Endothelial cell of umbilical vein (primary cell): ENCODE measurements at regions not wholly inside any gene's neighbourhood (a gene's known extent, or its start where the extent isn't known, plus 50 kb on each side); places are given as distances from the start of the nearest gene placed in this dataset.

Experiments
- BruUV-seq: library from RNA; stranded (reverse); fragments of 400-500 nt; replicated peaks from 2 replicates; lab custom pipeline; 2021; lab: Mats Ljungman, UMichigan
- CTCF ChIA-PET: fragments of 300-600, 350-600 bp; sonication (Branson Sonifier 250); formaldehyde crosslinking; loops from one replicate; lab custom pipeline; 2021; ENCODE audit warnings: antibody characterized with exemption, inconsistent platforms; lab: Charles Lee
- POLR2A ChIA-PET: fragments of 300-600, 350-600 bp; sonication (Branson Sonifier 250); formaldehyde crosslinking; loops from one replicate; lab custom pipeline; 2021; ENCODE audit warnings: antibody characterized with exemption, inconsistent platforms; lab: Charles Lee
- DNase-seq: peaks from one replicate; pipeline ENCODE4 v3.0.0-alpha.2; 2011; ENCODE audit warnings: low read depth, low spot score
- FAIRE-seq: peaks from 2 replicates; lab custom pipeline; 2011; peaks lifted over from hg19 to GRCh38; lab: Jason Lieb, UNC
- H2AFZ ChIP-seq: 2 replicates; pipeline ENCODE4 v1.6.0; 2012; ENCODE audit warnings: low read depth, low read length, control low read depth, inconsistent platforms
- H3K27ac ChIP-seq: 2 replicates; pipeline ENCODE4 v1.5.1; 2011; ENCODE audit warnings: low read depth, mild to moderate bottlenecking, control low read depth, low read length, moderate library complexity; ENCODE audit not compliant: insufficient read depth
- H3K27me3 ChIP-seq, 2 experiments: 2 replicates each; pipeline versions ENCODE4 v1.6.0 to v1.6.1; 2011; ENCODE audit warnings: low read length in 2 of 2, mixed read lengths in 1 of 2; ENCODE audit not compliant: control insufficient read depth in 2 of 2, insufficient read depth in 2 of 2
- H3K36me3 ChIP-seq, 2 experiments: 2 replicates in 1 of 2; 3 replicates in 1 of 2; pipeline ENCODE4 v1.5.1; 2011; ENCODE audit warnings: low read length in 2 of 2, mild to moderate bottlenecking in 1 of 2, moderate library complexity in 1 of 2; ENCODE audit not compliant: control insufficient read depth in 2 of 2, insufficient read depth in 2 of 2; ENCODE audit errors: extremely low read depth in 1 of 2
- H3K4me1 ChIP-seq: 3 replicates; pipeline ENCODE4 v1.5.1; 2011; ENCODE audit warnings: mild to moderate bottlenecking, low read length; ENCODE audit not compliant: control insufficient read depth, insufficient read depth; ENCODE audit errors: extremely low read depth
- H3K4me2 ChIP-seq: 2 replicates; pipeline ENCODE4 v1.6.1; 2011; ENCODE audit warnings: low read length, control low read depth, mixed read lengths; ENCODE audit not compliant: insufficient read depth
- H3K4me3 ChIP-seq, 3 experiments: fragments of 200-600 bp in 1 of 3; sonication (generic), shearing (Covaris generic) in 1 of 3; replicated peaks in 1 of 3; 2 replicates each; pipeline ENCODE4 v1.5.1; 2011 to 2016; ENCODE audit warnings: control low read depth in 3 of 3, low read length in 3 of 3, mild to moderate bottlenecking in 2 of 3, inconsistent platforms in 1 of 3, low read depth in 1 of 3, moderate library complexity in 1 of 3; ENCODE audit not compliant: insufficient read depth in 1 of 3
- H3K79me2 ChIP-seq: 2 replicates; pipeline ENCODE4 v1.6.0; 2012; ENCODE audit warnings: low read length, inconsistent platforms; ENCODE audit not compliant: control insufficient read depth, insufficient read depth
- H3K9ac ChIP-seq: replicated peaks from 2 replicates; pipeline ENCODE3; 2011; ENCODE audit warnings: low read length, control low read depth; ENCODE audit not compliant: insufficient read depth; ENCODE audit errors: extremely low read depth
- H3K9me1 ChIP-seq: replicated peaks from 3 replicates; pipeline ENCODE4 v1.6.0; 2011; ENCODE audit warnings: mild to moderate bottlenecking, low read length; ENCODE audit not compliant: control insufficient read depth, insufficient read depth; ENCODE audit errors: extremely low read depth
- H3K9me3 ChIP-seq: replicated peaks from 2 replicates; pipeline ENCODE4 v1.5.1; 2012; ENCODE audit warnings: low read length, inconsistent platforms; ENCODE audit not compliant: control insufficient read depth, insufficient read depth
- H4K20me1 ChIP-seq: replicated peaks from 2 replicates; pipeline ENCODE3; 2011; ENCODE audit warnings: mild to moderate bottlenecking, low read length; ENCODE audit not compliant: control insufficient read depth, insufficient read depth; ENCODE audit errors: extremely low read depth
- EZH2 ChIP-seq: IDR thresholded peaks from 2 replicates; pipeline ENCODE4 v1.6.1; 2012; ENCODE audit warnings: borderline replicate concordance, low read depth, mild to moderate bottlenecking, moderate library complexity, low read length, inconsistent platforms; ENCODE audit not compliant: severe bottlenecking
- FOS ChIP-seq: IDR thresholded peaks from 2 replicates; pipeline ENCODE4 v1.6.1; 2011; ENCODE audit warnings: mild to moderate bottlenecking, low read length, moderate library complexity, borderline replicate concordance; ENCODE audit not compliant: insufficient read depth
- GATA2 ChIP-seq: IDR thresholded peaks from 2 replicates; pipeline ENCODE4 v1.7.0; 2011; ENCODE audit warnings: low read depth, mild to moderate bottlenecking, moderate library complexity, mixed read lengths, low read length; ENCODE audit not compliant: insufficient read length, insufficient read depth
- JUN ChIP-seq: IDR thresholded peaks from 2 replicates; pipeline ENCODE4 v1.6.1; 2011; ENCODE audit warnings: borderline replicate concordance, low read depth; ENCODE audit not compliant: insufficient read length, insufficient read depth
- MYC ChIP-seq: IDR thresholded peaks from one replicate; pipeline ENCODE4 v1.6.1; 2011; ENCODE audit warnings: mild to moderate bottlenecking, low read depth, low read length
- POLR2A ChIP-seq: IDR thresholded peaks from 2 replicates; pipeline ENCODE4 v1.6.1; 2012; ENCODE audit warnings: low read depth, mild to moderate bottlenecking, control low read depth, low read length
- POLR2AphosphoS5 ChIP-seq: IDR thresholded peaks from 2 replicates; pipeline ENCODE4 v1.6.1; 2012; ENCODE audit warnings: low read depth, mild to moderate bottlenecking, control low read depth, low read length, moderate library complexity; ENCODE audit not compliant: insufficient read depth
- dilution Hi-C: fragments of 300-500 bp; cut with MboI; formaldehyde crosslinking; loops from one replicate; pipeline ENCODE4 v1.15.0; 2019; ENCODE audit warnings: low sequenced_read_pairs; ENCODE audit not compliant: extremely low pct_ligation_motif_present
- intact Hi-C: fragments of 100-400 bp; cut with micrococcal nuclease; formaldehyde crosslinking; loops from one replicate; pipeline ENCODE4 v1.10.0; 2022
- TF ChIP-seq, protein P1 (sequence below), 2 donors: IDR thresholded peaks; 1 replicate in 1 of 2; 2 replicates in 1 of 2; pipeline ENCODE4 v1.5.1; 2011; ENCODE audit warnings: low read length in 2 of 2, mild to moderate bottlenecking in 2 of 2, moderate library complexity in 2 of 2, control low read depth in 1 of 2, inconsistent platforms in 1 of 2, low read depth in 1 of 2; ENCODE audit not compliant: insufficient read depth in 1 of 2; ENCODE audit errors: extremely low read depth in 1 of 2
- TF ChIP-seq, protein P2 (sequence below): IDR thresholded peaks from 2 replicates; pipeline ENCODE4 v1.6.1; 2011; ENCODE audit not compliant: insufficient read depth, insufficient read length

DNA sequence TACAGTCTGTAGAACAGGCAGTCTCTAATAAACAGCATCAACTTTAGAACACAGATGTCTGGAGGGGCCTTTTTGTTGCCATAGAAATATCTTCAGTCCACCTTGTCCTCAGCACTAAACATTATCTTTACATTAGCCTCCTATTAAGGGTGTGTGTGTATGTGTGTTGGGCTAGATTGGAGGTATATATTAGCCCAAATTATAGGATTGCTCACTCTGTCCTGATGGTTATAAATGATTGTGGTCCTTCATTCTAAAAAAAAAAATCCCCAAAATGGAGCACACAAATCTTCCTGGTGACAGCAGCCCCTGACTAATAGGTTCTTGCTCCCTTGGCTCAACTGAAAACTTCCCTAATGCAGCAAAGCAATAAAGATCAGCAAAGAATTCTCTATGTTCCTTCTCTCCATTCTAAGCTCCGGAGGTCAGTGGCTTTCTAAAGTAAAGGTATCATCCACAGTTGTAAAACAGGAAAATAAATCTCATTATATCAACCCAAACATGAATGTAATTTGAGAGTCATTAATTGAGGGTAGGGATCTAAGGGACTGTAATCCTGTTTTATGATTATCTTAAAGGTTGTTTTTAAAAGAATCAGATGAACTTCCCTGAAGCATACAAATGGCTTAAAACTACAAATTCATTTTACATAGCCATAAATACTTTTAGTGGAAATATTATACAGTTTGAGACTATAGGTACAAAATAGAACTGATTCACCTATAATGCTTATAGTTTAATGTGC lies 232.7 kb downstream of the KLF12 start:
- FAIRE-seq (no peak), DNase-seq (no peak)
- H3K79me2 ChIP-seq = no peaks in the 10 kb centered on the region
- no TSS peak for BruUV-seq
- no peaks in the 10 kb centered on the region for H3K9me1 ChIP-seq
- TF ChIP-seq EZH2 (no peak), GATA2 (no peak), MYC (no peak), FOS (no peak), POLR2AphosphoS5 (no peak), POLR2A (no peak), JUN (no peak)
- TF ChIP-seq, protein P1, sequence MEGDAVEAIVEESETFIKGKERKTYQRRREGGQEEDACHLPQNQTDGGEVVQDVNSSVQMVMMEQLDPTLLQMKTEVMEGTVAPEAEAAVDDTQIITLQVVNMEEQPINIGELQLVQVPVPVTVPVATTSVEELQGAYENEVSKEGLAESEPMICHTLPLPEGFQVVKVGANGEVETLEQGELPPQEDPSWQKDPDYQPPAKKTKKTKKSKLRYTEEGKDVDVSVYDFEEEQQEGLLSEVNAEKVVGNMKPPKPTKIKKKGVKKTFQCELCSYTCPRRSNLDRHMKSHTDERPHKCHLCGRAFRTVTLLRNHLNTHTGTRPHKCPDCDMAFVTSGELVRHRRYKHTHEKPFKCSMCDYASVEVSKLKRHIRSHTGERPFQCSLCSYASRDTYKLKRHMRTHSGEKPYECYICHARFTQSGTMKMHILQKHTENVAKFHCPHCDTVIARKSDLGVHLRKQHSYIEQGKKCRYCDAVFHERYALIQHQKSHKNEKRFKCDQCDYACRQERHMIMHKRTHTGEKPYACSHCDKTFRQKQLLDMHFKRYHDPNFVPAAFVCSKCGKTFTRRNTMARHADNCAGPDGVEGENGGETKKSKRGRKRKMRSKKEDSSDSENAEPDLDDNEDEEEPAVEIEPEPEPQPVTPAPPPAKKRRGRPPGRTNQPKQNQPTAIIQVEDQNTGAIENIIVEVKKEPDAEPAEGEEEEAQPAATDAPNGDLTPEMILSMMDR (IDR thresholded peaks at IDR 0.05; ENCODE audit: extremely low read depth in 1 of 2, insufficient read depth in 1 of 2, low read depth in 1 of 2, low read length in 2 of 2) = no peak
- TF ChIP-seq, protein P2, sequence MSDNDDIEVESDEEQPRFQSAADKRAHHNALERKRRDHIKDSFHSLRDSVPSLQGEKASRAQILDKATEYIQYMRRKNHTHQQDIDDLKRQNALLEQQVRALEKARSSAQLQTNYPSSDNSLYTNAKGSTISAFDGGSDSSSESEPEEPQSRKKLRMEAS = no peak
- H4K20me1 ChIP-seq = no peaks in the 10 kb centered on the region
- H3K4me3 ChIP-seq = no peak overlapping the region
- intact Hi-C loops = no loop called here
- no peak overlapping the region for H3K27ac ChIP-seq
- H3K9ac ChIP-seq = no peak overlapping the region
- no peaks in the 10 kb centered on the region for H3K27me3 ChIP-seq
- CTCF ChIA-PET = interaction anchor here (1.5 kb wide), 1 partner anchor 20 kb away, joined by 4 read pairs; no protein-coding TSS in a partner anchor
- H3K9me3 ChIP-seq = no peaks in the 10 kb centered on the region
- no peaks in the 10 kb centered on the region for H3K36me3 ChIP-seq
- H3K4me2 ChIP-seq = no peak overlapping the region
- H3K4me1 ChIP-seq = peaks cover 8% of the 10 kb centered on the region
- no peak overlapping the region for H2AFZ ChIP-seq
- dilution Hi-C loops = no loop called here
- POLR2A ChIA-PET = no interaction called here
